GM18907 (cell line): ENCODE measurements at regions not wholly inside any gene's neighbourhood (a gene's known extent, or its start where the extent isn't known, plus 50 kb on each side); places are given as distances from the start of the nearest gene placed in this dataset.
"Not testable (repeated sequence)": the region's sequence is repeated elsewhere in the genome, so short reads cannot be mapped to it uniquely, and the experiment has no call there.

Experiments used
- ATAC-seq: cut with Tn5 transposase; IDR thresholded peaks from one replicate; pipeline ENCODE4 v1.9.1; 2021; ENCODE audit warnings: mild to moderate bottlenecking, moderate library complexity; ENCODE audit not compliant: unreplicated experiment

- ATAC-seq: no peak
Measured at GRCh38 chr7:91455411-91455810, 191.2 kb downstream of the FZD1 start.

DNA sequence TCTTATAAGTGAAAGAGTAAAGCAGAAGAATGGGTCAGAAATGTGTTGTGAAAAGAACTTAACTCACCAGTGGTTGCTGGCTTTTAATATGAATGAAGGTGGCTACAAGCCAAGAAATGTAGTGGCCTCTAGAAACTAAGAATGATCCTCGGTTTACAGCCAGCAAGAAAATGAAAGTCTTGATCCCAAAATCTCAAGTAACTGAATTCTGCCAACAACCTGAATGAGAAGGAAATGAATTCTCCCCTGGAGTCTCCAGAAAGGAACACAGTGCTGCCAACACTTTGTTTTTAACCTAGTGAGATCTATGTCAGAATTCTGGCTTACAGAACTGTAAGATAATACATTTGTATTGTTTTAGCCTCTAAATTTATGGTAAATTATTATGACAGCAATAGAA, 193.0 kb downstream of the FZD1 start:
- no peak for ATAC-seq

GRCh38 chr7:91459539-91459938, 195.3 kb downstream of the FZD1 start:
- no peak for ATAC-seq

GRCh38 chr7:91462316-91462715, 198.1 kb downstream of the FZD1 start:
- ATAC-seq: no peak

DNA sequence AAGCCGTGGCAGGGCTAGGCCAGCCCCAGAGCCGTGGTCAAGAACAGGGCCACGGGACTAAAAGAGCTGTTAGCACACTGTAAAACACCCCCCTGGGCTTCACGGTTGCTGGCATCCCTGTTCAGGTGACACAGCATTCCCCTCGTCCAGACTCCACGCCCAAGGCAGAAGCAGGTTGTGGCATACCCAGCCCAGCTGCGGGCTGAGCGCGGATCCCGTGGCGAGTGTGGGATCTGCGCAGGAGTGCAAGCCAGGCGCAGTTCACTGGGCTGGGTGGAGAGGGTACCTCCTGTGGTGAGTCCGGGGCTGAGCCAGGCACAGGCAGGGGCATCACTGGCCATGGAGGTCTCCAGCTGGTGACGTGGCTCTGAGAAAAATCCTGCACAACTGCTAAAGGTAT, 199.1 kb downstream of the FZD1 start:
- ATAC-seq: no peak

- no peak for ATAC-seq
Measured at GRCh38 chr7:91465595-91466061, 201.4 kb downstream of the FZD1 start.

GRCh38 chr7:91468256-91468655, 204.0 kb downstream of the FZD1 start:
- ATAC-seq: no peak

DNA sequence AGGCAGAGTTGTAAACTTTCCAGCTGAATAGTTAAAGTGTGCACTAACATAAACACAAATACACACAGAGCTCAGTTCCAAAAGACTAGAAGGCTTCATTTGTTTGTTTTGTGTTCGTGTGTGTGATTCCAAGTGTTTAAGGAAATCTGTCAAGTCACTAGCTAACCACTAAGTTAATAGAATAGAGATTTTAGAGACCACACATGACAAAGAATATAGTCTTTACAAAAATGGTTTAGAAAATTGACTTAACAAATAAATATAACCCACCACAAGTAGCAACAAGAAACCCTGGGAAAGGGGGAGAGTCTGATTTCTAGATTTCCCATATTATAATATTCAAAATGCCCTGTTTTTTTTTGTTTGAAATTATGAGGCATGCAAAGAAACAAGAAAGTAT, 209.4 kb downstream of the FZD1 start:
- ATAC-seq: no peak

GRCh38 chr7:91474074-91474473, 209.8 kb downstream of the FZD1 start:
- ATAC-seq: no peak

- not testable (repeated sequence) for ATAC-seq
Measured at GRCh38 chr7:91480470-91480869, 216.2 kb downstream of the FZD1 start.

GRCh38 chr7:91491868-91492267, 227.6 kb downstream of the FZD1 start:
- ATAC-seq: no peak

DNA sequence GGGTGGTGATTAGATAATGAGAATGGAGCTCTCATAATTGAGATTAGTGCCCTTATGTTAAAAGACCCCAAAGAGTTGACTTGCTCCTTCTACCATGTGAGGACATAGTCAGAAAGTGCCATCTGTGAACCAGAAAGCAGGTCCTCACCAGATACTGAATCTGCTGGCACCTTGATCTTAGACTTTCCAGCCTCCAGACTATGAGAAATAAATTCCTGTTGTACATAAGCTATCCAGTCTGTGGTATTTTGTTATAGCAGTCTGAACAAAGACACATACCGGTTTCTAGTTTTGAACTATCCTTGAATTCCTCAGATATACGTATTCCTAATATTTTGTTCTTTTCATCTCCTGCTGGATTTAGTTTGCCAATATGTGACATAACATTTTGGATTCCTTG, 228.1 kb downstream of the FZD1 start:
- ATAC-seq: no peak

GRCh38 chr7:91492773-91493172, 228.5 kb downstream of the FZD1 start:
- no peak for ATAC-seq

- ATAC-seq: no peak
Measured at GRCh38 chr7:91494450-91494849, 230.2 kb downstream of the FZD1 start.

DNA sequence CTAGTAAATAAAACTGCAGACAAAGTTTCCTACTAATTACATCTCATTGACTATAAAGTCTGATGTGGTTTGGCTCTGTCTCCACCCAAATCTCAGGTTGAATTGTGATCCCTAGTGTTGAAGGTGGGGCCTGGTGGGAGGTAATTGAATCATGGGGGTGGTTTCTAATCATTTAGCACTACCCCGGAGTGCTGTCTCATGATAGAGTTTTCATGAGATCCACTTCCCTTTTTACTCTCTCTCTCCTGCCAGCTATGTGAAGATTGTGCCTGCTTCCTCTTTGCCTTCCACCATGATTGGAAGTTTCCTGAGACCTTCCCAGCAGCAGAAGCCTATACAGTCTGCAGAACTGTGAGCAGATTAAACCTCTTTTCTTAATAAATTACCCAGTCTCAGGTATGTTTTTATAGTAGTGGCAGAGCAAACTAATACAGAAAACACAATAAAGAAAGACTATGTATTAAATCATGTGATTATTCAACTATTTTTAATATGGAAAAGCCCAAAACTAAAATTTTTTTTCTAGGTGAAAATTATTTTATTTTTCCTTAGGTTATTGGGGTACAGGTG, 232.1 kb downstream of the FZD1 start:
- no peak for ATAC-seq

GRCh38 chr7:91497277-91497676, 233.0 kb downstream of the FZD1 start:
- not testable (repeated sequence) for ATAC-seq

GRCh38 chr7:91503934-91504555, 239.8 kb downstream of the FZD1 start:
- no peak for ATAC-seq

GRCh38 chr7:91504919-91505318, 240.7 kb downstream of the FZD1 start:
- no peak for ATAC-seq

DNA sequence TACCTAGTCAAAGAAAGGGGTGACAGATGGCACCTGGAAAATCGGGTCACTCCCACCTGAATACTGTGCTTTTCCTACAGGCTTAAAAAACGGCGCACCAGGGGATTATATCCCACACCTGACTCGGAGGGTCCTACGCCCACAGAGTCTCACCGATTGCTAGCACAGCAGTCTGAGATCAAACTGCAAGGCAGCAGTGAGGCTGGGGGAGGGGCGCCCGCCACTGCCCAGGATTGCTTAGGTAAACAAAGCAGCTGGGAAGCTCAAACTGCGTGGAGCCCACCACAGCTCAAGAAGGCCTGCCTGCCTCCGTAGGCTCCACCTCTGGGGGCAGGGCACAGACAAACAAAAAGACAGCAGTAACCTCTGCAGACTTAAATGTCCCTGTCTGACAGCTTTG, 242.7 kb downstream of the FZD1 start:
- not testable (repeated sequence) for ATAC-seq

DNA sequence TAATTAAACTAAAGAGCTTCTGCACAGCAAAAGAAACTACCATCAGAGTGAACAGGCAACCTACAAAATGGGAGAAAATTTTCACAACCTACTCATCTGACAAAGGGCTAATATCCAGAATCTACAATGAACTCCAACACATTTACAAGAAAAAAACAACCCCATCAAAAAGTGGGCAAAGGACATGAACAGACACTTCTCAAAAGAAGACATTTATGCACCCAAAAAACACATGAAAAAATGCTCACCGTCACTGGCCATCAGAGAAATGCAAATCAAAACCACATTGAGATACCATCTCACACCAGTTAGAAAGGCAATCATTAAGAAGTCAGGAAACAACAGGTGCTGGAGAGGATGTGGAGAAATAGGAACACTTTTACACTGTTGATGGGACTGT, 247.6 kb downstream of the FZD1 start:
- ATAC-seq: not testable (repeated sequence)

DNA sequence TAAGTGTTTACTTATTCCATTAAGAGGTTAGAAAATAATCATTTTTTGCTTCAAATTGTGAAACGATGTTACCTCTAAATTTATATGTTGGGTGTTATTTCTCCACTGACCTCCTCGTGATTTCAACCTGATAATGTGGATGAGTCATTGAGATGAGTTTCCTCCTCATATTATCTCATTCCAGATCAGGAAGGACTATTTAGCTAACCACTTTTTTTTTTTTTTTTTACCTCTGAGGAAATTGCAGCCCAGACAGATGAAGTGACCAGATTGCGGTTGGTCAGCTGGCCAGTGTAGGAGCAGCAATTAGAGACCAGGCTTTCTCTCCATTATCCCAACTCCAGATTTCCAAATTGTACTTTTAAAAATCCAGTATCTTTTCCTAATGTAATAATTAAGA, 248.7 kb downstream of the FZD1 start:
- no peak for ATAC-seq

- ATAC-seq: no peak
Measured at GRCh38 chr7:91514591-91514990, 250.4 kb downstream of the FZD1 start.

DNA sequence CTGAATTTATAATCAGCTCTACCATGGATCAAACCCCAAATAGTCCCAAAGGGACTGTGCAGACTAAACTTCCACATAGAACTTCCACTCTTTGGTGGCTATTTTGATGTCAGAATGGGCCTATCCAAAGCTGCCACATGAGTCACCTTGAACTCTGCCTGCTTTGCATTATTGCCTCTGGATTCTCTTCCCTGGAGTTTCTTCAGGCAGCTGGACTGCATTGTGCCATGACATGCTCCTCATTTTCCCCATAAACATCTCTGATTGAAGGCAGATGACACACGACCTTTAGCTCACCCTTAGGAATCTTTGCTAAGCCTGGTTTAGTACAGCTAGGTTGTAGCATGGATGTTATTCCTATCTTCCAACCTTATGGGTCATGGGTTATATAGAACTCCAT, 251.7 kb downstream of the FZD1 start:
- no peak for ATAC-seq
